H54 (cell line): ENCODE measurements at regions not wholly inside any gene's neighbourhood (a gene's known extent, or its start where the extent isn't known, plus 50 kb on each side); places are given as distances from the start of the nearest gene placed in this dataset.
A peak's percentile ranks its signal among the peaks of the same experiment; 100 is the strongest.
"Not testable (repeated sequence)": the region's sequence is repeated elsewhere in the genome, so short reads cannot be mapped to it uniquely, and the experiment has no call there.

Source experiments
- DNase-seq: peaks from one replicate; pipeline ENCODE4 v3.0.0; 2011; ENCODE audit warnings: low spot score, mixed read lengths; ENCODE audit not compliant: insufficient read length
- FAIRE-seq: peaks from 3 replicates; lab custom pipeline; 2011; peaks lifted over from hg19 to GRCh38; lab: Jason Lieb, UNC
- POLR2A ChIP-seq: IDR thresholded peaks from 2 replicates; pipeline ENCODE4 v1.6.1; 2011; ENCODE audit warnings: low read depth, mild to moderate bottlenecking, low read length

GRCh38 chr9:759983-760736 is 81.3 kb upstream of the DMRT1 start:
- TF ChIP-seq POLR2A, result no peak
- FAIRE-seq, result no peak
- no peak for DNase-seq

- FAIRE-seq (no peak), DNase-seq (no peak)
- no peak for TF ChIP-seq POLR2A
These were observed 80.2 kb upstream of the DMRT1 start for GRCh38 chr9:761176-761792.

- FAIRE-seq (no peak), DNase-seq (no peak)
These were observed 79.5 kb upstream of the DMRT1 start for GRCh38 chr9:761793-762560.

GRCh38 chr9:763692-764091 is 77.8 kb upstream of the DMRT1 start:
- no peak for TF ChIP-seq POLR2A
- FAIRE-seq, result no peak

More at GRCh38 chr9:761793-762560, 79.5 kb upstream of the DMRT1 start:
- no peak for TF ChIP-seq POLR2A

GRCh38 chr9:764105-764524 is 77.4 kb upstream of the DMRT1 start:
- DNase-seq (peak; percentile 14), FAIRE-seq (peak; percentile 36)
- no peak for TF ChIP-seq POLR2A

More at GRCh38 chr9:763692-764091, 77.8 kb upstream of the DMRT1 start:
- DNase-seq, result no peak

GRCh38 chr9:764986-765385 is 76.5 kb upstream of the DMRT1 start:
- no peak for DNase-seq
- TF ChIP-seq POLR2A, result no peak
- no peak for FAIRE-seq

GRCh38 chr9:767061-767561 is 74.4 kb upstream of the DMRT1 start:
- FAIRE-seq, result not testable (repeated sequence)

GRCh38 chr9:776086-776485 is 65.4 kb upstream of the DMRT1 start:
- TF ChIP-seq POLR2A, result no peak
- FAIRE-seq (no peak), DNase-seq (no peak)

More at GRCh38 chr9:767061-767561, 74.4 kb upstream of the DMRT1 start:
- not testable (repeated sequence) for DNase-seq

- TF ChIP-seq POLR2A, result no peak
- no peak for FAIRE-seq
- DNase-seq, result no peak
These were observed 63.5 kb upstream of the DMRT1 start for GRCh38 chr9:777978-778377.

GRCh38 chr9:784202-784601 is 57.3 kb upstream of the DMRT1 start:
- no peak for TF ChIP-seq POLR2A
- FAIRE-seq (no peak), DNase-seq (no peak)

GRCh38 chr9:784916-785315 is 56.6 kb upstream of the DMRT1 start:
- no peak for DNase-seq
- no peak for TF ChIP-seq POLR2A
- FAIRE-seq, result no peak

GRCh38 chr9:785997-786396 is 55.5 kb upstream of the DMRT1 start:
- no peak for TF ChIP-seq POLR2A
- DNase-seq, result no peak
- FAIRE-seq, result no peak

GRCh38 chr9:786405-786804 is 55.1 kb upstream of the DMRT1 start:
- DNase-seq, result no peak
- no peak for TF ChIP-seq POLR2A
- no peak for FAIRE-seq

GRCh38 chr9:788777-789176 is 52.7 kb upstream of the DMRT1 start:
- FAIRE-seq, result no peak
- DNase-seq, result no peak
- no peak for TF ChIP-seq POLR2A
